ENCODE measurements at regions not wholly inside any gene's neighbourhood (a gene's known extent, or its start where the extent isn't known, plus 50 kb on each side); places are given as distances from the start of the nearest gene placed in this dataset.
"Not testable (repeated sequence)": the region's sequence is repeated elsewhere in the genome, so short reads cannot be mapped to it uniquely, and the experiment has no call there.

DNA sequence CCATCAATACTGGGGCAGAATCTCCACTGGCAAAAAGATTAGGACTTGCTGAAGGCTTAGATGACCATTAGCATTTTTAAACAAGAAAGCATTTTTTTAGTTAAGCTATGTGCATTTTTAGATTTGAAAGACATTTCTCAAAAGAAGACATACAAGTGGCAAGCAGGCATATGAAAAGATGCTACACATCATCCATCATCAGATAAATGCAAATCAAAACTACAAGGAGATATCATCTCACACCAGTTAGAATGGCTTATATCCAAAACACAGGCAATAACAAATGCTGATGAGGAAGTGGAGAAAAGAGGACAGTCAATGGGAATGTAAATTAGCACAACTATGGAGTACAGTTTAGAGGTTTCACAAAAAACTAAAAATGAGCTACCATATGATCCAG, 195.6 kb upstream of the TNC start:
- FAIRE-seq = no peak

DNA sequence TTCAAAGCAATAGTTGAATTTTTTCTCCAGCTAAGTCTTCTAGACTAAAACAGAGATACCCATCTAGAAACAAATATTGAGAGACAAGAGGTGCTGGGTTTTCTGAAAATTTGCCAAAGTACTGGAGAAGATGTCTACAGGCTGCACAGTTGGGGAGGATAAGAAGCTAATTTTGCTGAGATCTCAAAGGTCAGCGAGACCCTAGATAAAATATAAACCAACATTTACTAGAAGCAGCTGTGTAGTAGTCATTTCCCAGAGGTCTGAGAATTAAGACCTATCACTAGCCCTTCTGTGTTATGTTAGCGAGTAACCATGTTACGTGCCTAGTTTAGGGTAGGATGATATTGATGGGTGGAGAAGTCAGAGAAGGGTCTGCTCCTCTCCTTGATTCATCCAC, 208.5 kb upstream of the TNC start:
- peak; percentile 98 for FAIRE-seq

DNA sequence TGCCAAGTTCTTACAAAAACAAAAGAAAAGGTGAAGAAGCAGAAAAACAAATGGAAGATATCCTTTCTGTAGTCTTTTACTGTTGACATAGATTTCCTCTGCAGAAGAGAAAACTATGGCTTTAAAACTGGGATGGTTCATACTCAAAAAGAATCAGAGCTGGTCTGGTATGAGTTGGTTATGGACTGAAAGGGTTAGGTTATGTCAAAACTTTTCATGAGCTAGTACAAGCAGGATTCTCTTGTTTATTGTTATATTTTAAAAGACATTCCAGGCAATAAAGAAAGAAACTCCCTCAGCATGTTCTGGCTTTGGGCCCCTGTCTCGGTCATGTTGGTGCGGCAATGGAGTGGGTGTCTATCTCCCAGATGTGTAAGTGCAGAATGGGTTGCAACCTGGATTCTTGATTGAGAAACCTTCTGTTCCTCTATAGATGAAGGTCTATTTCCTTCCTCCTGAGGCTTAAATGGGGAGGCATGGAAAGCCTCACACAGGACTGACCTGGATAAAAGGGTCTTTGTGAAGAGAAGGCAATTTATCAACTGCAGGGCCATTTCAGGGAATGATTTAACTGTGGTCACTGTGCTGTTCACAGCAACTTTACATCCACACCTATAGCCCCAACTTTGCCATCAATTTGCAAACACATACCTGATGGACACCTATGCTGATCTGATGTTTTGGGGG, 209.6 kb upstream of the TNC start:
- FAIRE-seq = peak; percentile 99

DNA sequence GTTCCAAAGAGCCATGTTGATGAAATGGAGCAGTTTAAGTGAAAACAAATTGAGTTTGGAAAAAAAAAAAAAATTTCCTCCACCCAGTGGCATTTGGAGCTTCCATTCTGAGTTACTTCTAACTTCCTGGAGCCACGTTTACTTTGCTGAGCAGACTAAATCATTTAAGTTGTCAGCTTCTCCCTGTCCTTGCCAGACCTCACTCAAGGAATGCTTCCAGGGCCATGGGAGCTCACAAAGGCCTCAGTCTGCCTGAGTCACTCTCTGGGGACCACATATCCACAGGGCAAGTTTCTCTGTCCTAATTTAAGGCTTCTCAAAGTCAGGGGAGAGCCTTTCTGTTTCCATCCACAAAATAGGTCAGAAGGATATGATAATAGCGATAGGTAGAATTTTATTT, 210.3 kb upstream of the TNC start:
- peak; percentile 91 for FAIRE-seq

DNA sequence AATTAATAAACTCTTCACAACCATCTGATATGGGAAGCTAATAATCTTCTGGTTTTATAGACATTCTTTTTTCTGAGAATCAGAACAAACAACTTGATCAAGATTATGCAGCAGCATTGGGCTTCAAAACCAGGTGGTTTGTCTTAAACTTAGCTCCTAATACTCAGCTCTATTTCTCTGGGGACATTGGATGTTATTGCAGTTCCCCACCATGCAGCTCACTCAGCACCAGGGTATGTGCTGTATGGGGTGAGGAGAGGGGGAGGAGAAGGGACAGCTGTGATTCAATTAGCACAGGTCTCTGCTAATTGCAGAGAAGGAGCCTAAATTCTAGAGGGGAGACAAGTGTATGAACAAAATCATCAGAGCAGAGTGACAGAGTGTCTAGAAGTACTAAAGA, 210.7 kb upstream of the TNC start:
- no peak for FAIRE-seq

DNA sequence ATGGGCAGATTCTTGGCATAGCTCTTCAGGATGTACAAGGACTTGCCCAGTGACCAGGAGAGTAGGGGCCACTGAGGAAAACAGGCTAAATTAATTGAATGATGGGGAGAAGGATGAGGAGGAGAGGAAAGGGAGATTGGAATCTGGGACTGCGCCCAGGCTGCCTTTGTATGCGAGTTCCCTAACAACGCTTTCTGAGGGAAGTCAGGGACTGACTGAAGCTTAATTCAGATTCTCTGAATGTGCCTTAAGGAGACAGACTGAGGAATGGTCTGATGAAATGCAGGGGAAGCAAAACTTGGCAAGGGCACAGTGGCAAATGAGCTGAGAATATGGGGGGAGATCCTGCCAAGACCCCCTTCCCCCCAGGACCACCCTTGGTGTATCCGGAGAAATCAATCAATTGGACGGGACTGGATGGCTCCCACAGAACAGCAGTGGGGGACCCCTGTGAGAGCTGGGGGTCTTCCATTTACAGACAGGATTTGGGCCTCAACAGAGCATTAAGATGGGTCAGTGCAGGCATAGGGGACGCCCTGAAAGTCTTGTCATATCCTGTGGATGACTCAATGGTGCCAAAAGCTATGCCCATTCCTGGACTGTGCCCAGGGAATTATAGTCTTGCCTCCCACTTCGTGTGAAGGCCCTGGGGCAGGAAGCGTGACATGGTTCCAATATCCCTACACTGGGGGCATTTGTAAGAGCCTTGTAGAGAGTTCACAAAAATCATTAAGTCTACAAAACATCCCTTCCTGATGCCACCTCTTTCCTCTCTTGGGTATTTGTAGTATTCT, 215.5 kb upstream of the TNC start:
- no peak for FAIRE-seq

DNA sequence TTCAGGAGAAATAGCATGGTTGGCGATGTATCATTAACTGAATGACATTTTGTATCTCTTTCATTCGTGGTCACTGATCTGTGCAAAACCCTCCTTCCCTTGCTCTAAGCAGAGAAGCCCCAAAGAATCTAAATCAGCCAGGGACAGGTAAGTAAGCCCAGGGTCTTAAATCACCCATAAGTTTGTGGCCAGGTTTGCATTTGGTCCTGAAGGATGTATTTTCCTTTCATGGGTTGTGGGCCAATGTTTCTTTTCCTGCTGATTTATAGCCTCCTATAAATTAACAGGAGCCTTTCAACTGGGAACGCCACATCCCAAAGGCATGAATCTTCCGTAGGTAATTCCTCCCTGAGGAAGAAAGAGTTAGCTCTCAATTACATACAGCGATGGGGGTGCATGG, 217.5 kb upstream of the TNC start:
- no peak for FAIRE-seq

DNA sequence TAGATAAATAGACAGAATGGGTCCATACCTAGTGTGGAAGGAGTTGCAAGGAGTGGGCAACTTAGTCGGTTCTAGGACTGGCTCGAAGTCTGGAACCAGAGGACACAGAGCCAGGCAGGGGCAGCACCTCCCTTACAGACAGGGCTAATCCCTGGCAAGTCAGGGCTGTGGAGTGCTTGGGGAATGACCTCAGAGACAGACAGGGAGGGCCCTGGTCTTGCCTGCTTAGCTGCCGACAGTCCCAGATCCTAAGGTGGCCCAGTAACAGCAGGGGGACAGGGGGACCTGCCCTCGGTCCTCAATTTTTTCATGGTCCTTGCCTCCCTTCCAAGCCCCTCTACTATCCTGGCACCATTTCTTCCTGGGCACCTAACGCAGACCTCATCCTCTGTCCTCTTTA, 222.4 kb upstream of the TNC start:
- FAIRE-seq = no peak

DNA sequence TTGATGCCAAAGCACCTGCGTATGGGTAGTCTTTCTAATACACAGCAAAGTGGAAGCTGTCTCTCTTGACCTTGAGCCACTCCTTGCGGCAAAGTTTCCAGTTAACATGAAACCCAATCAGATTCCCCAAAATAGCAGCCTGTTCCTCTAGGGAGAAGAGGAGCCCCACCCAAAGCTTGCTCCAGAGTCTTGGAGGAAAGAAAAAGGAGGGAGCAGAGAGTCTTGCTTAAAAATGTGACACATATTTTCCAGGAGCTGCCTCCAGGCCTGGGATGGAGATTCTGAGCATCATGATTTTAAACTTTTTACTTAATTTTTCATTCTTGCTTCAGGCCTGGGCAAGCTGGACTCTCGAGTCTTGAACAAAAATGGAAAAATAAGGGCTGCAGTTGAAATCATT, 223.5 kb upstream of the TNC start:
- FAIRE-seq = no peak

DNA sequence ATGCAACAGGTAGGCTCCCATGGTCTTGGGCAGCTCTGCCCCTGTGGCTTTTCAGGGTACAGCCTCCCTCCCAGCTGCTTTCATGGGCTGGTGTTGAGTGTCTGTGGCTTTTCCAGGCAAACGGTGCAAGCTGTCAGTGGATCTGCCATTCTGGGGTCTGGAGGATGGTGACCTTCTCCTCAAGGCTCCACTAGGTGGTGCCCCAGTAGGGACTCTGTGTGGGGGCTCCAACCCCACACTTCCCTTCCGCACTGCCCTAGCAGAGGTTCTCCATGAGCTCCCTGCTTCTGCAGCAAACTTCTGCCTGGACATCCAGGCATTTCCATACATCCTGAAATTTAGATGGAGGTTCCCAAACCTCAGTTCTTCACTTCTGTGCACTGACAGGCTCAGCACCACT, 229.8 kb upstream of the TNC start:
- FAIRE-seq = not testable (repeated sequence)

DNA sequence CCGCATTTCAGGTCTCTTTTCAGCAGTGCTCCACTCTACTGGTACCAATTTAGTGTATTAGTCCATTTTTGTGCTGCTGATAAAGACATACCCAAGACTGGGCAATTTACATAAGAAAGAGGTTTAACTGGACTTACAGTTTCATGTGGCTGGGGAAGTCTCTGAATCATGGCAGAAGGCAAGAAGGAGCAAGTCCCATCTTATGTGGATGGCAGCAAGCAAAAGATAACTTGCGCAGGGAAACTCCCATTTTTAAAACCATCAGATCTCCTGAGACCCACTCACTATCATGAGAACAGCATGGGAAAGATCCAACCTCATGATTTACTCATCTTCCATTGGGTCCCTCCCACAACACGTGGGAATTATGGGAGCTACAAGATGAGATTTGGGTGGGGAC, 231.0 kb upstream of the TNC start:
- FAIRE-seq = not testable (repeated sequence)

DNA sequence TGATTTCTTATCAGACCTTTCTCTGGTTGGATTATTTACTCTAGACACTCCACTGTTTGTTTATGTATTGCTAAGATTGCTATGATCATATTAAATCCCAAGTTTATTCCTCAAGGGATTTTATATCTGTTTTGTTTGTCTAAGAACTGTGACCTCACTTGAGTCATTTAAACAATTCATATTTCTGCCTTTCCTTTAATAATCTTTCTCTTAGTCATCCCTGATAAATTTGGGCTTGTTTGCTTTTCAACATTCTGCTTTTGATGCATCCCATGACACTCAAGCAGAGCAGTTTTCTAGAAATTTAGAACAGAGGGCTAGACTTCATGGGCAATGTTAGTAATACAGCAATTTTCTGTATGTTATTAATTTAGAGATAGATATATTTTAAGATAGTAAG, 231.6 kb upstream of the TNC start:
- FAIRE-seq = no peak

DNA sequence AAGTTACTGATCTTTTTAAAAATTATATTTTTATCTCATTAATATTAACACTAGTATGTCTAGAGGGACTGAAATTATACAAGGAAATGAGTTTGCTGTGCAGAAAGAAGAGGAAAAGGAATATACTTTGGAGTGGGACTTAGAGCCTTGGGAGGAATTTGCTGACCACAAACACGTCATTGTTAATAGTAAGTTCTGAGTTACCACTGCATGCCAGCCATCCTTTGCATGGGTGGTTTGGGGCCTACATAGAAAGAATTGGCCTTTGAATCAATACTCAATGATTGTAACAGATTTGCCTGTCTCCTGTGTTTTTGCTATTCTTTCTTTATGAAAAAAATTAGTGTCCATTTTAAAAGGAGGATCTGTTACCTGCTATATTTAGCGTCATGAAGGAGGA, 232.6 kb upstream of the TNC start:
- FAIRE-seq = no peak

DNA sequence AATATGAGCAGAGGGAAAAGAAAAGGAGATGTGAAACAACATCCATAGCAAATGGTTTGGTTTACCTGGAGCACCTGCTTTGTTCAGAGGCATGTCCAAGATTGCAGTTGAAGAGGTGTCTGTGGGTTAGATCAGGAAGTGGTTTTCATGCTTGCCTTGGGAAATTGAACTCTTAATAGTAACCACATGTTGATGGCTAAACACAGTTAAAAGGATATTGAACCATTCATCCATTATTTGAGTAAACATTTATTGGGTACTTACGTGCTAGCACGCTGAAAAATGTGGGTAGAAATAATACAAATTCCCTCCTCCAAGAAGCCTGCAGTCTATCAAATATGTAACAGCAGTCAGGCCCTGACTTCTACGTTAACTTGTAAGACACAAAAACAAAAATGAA, 235.7 kb upstream of the TNC start:
- no peak for FAIRE-seq

DNA sequence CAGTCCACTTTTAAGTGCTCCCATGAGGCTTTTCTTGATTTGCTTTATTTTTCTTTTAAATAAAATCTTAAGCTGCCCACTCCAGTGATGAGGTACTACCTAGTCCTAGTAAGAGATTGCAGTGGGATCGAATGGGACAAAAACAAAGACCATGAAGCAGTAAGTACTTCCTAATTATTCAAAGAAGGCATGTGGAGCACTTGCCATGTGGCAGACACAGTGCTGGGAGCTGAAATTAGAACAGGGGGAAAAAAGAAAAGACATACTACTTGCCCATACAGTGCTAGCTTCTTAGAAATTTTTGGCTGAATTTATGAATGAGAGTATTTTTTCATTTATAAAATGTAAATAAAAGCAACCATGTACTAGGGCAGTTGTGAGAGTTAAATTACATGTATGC, 239.9 kb upstream of the TNC start:
- no peak for FAIRE-seq

DNA sequence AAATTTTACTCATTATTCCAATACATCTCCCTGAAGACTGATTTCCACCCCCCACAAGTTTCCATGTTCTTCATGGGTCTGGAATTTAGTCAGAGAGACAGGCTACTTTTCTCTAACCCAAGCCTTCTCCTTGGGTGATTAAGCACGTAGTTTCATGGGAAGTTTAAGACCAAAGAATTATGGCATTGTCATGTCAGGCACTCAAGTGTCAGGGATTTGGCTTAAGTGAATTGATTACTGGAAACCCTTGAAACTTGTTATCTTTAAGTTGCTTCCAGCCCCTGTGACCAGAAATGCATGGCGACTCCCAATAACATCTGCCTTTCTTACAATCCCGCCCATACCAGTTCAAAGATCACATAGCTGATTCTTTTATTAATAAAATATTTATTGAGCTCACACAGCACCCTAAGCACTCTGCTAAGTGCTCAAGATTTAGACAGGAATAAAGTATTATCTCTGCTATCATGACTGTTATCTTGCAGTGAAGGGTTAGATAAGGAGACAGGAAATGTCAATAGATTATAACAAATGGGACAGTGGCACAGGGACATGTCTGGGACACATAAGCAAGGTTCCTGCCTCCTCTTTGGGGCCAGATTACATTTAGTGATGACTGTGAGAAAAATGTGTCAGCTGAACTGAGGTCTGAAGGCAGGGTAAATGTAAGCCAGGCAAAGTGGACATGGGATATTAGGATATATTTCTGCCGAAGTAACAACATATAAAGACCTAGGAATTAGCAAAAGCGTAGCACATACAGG, 241.2 kb upstream of the TNC start:
- no peak for FAIRE-seq

DNA sequence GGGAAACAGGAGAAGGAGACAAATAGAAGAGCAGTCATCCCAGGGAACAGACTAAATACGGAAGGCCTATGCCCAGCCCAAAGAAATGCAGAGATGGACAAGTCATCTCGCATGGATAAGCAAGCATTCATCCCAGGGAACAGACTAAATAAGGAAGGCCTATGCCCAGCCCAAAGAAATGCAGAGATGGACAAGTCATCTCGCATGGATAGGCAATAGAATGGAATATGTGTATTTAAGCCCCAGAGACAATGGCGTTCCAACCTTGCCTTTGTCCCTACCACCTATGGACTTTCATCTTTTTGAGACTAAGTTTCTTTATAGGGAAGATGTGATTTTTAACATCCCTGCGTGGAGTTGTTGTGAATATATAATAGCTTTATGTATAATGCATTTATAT, 242.2 kb upstream of the TNC start:
- FAIRE-seq = no peak

DNA sequence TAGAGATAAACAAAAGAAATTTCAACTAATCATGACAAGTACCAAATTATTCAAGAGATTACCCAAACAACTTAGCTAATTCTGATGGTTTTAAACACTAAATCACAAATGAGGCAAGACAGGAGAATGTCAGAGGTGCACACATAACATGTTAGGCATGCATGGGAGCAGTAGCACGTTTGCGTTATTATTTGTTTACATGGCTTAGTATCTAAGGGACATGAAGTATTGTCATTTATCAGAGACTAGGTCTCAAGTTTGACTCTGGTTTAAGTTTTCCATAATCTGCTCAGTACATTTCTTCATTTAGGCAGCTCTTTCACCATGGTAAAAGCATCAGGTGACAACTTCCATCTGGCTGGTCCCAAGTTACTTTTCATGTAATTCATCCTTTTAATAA, 244.1 kb upstream of the TNC start:
- FAIRE-seq = no peak

DNA sequence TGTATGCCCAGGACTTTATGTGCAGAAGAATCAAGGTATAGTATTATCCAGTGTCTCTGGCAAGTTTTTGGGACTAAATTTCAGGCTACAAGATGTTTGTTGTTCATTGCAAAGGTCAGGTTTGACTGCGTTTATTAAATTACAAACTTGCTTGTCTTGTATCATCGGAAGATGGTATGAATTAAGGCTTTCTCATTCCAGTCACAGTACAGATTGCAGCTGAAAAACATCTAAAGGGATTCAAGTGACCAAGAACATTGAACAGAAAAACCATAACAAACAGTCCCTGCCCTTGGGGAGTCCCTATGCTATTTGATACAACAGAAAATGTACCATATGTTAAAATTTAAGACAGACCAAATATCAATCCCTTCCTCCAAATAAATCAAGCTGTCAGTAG, 244.7 kb upstream of the TNC start:
- no peak for FAIRE-seq

DNA sequence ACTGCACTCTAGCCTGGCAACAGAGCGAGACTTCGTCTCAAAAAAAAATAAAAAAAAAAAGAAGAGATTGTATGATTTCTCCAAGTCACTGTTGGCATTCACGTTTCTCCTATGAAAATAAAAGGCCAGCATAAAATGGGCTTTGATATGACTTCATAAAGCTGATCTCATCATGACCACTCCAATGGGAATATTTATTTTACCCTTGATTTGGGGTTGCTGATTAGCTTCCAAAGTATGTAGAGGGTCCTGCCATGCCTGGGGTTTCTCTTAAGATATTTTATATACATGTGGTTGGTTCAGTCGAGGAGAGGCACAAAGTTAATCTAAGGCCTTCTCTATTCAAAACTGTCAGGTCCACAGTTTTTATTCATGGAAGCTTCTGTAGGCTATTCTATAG, 247.0 kb upstream of the TNC start:
- no peak for FAIRE-seq

DNA sequence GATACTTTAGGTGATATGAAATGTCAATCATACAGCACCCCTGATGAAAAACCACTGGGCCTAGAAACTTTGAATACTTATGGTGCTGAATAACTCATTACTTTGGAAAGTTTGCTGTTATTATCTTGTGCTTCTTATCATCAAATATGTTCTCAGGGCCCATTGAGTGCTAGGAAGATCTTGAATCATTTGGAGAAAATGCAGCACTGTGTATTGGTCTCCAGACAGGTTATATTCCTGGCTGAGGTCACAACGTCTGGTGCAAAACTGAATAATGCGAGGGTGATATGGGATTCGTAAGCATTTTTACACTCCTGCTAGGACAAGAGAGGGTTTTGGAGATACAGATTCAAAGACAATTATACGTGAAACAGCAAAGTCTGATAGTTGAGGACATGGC, 249.4 kb upstream of the TNC start:
- no peak for FAIRE-seq

DNA sequence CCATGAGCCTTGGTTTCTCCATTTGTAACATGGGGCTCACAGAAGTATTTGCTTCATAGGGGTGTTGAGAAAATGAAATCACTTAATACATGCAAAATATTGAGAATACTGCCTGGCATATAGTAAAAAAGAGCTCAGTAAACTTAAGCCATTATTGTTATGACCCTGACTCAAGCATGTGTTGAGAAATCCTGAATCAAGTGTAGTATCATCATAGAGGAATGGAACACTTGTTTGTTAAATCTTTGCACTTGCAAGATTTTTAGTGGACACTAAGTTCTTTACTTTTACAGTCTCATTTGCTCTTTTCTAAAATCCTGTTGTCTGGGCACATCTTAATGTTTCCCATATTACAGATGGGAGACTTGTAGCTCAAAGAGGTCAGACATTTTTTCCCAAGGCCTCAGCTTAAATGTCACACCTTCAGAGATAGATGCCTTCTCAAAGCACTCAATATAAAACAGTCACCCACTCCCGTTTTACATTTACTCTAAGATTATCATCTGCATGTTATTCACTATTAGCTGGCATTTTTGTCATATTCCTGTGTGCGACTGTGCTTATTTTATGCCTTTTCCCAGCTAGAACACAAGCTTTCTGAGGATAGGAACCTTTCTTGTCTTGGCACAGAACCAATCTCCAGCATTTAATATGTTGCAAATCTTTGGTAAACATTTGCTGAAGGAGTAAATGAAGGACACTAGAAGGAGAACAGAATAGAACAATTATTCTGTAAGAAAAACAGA, 250.0 kb upstream of the TNC start:
- no peak for FAIRE-seq

DNA sequence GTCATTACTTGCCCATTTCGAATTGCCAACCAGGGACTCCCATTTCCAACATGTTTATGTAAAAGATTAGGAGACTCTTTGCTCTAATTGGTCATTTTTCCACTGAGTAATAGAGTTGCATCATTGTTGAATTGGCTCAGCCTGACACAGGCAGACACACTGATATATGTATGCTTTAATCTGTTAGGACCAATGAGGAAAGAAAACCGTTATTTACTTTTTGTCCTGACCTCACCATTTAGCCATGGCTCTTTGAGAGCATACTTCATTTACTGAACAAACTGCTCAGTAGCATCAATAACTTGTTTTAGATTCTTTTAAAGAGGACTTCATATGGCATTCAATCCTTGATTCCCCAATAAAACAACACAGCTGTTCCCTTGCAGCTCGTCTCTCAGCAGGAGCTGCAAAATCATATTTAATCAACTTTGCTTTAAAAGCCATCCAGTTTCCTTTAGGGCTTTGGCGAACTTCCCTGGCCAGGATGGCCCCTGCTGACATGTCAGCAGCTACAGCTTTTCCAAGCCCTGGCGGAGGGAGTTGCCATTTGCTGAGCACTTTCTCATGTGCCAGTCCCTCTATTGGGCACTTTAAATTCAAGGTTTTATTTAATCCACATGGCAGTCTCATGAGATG, 251.5 kb upstream of the TNC start:
- no peak for FAIRE-seq

Data from endometrium (tissue), 2 donors.